ENCODE measurements at regions not wholly inside any gene's neighbourhood (a gene's known extent, or its start where the extent isn't known, plus 50 kb on each side); places are given as distances from the start of the nearest gene placed in this dataset.

- H3K9me3 ChIP-seq (ENCODE audit: control insufficient read depth, insufficient read depth, low read depth, low read length): no peaks in the 10 kb centered on the region
- intact Hi-C loops (cut with micrococcal nuclease; ENCODE audit: unreplicated experiment): no loop called here
- H3K36me3 ChIP-seq (ENCODE audit: control insufficient read depth, insufficient read depth, low read length): no peaks in the 10 kb centered on the region
- peaks cover 2% of the 10 kb centered on the region for H3K27me3 ChIP-seq (ENCODE audit: control insufficient read depth, insufficient read depth, low read length)
- in situ Hi-C loops (cut with HindIII; ENCODE audit: low pct_unique_long_range_greater_than_20kb, low sequenced_read_pairs): no loop called here
- TF ChIP-seq REST (IDR thresholded peaks at IDR 0.05; ENCODE audit: insufficient read depth in 1 of 2, low read depth in 2 of 2, low read length in 1 of 2): no peak
- TF ChIP-seq SIN3A (IDR thresholded peaks at IDR 0.05; ENCODE audit: borderline replicate concordance, insufficient read depth, low read depth, low read length): no peak
- no peak for TF ChIP-seq POLR2AphosphoS5 (IDR thresholded peaks at IDR 0.05; ENCODE audit: low read depth, low read length)
- TF ChIP-seq CTCF (IDR thresholded peaks at IDR 0.05): no peak
- no peak for TF ChIP-seq TCF7L2 (IDR thresholded peaks at IDR 0.05; ENCODE audit: low read depth, low read length)
- DNase-seq (ENCODE audit: low read depth, low spot score) (no peak), ATAC-seq (no peak)
- ChIA-PET POLR2A (no interaction called here), CTCF (no interaction called here)
- no peak overlapping the region for H3K27ac ChIP-seq (ENCODE audit: low read length)
- H3K4me3 ChIP-seq (ENCODE audit: low read depth in 2 of 2, low read length in 2 of 2): no peak overlapping the region
- no peaks in the 10 kb centered on the region for H3K4me1 ChIP-seq (ENCODE audit: control insufficient read depth, insufficient read depth, low read length)
- BruUV-seq (replicated peaks): no TSS peak
These were observed 114.9 kb upstream of the ANKRD1 start for GRCh38 chr10:91035650-91036292.

GRCh38 chr10:91036807-91037411 lies 116.0 kb upstream of the ANKRD1 start:
- no TSS peak for BruUV-seq (replicated peaks)
- intact Hi-C loops (cut with micrococcal nuclease; ENCODE audit: unreplicated experiment): no loop called here
- no peak for DNase-seq (ENCODE audit: low read depth, low spot score)
- Histone ChIP-seq H3K9me3 (ENCODE audit: control insufficient read depth, insufficient read depth, low read depth, low read length) (no peaks in the 10 kb centered on the region), H3K27me3 (ENCODE audit: control insufficient read depth, insufficient read depth, low read length) (peaks cover 2% of the 10 kb centered on the region), H3K4me1 (ENCODE audit: control insufficient read depth, insufficient read depth, low read length) (no peaks in the 10 kb centered on the region), H3K36me3 (ENCODE audit: control insufficient read depth, insufficient read depth, low read length) (no peaks in the 10 kb centered on the region), H3K27ac (ENCODE audit: low read length) (no peak overlapping the region), H3K4me3 (ENCODE audit: low read depth in 2 of 2, low read length in 2 of 2) (no peak overlapping the region)
- ChIA-PET CTCF (no interaction called here), POLR2A (no interaction called here)
- in situ Hi-C loops (cut with HindIII; ENCODE audit: low pct_unique_long_range_greater_than_20kb, low sequenced_read_pairs): no loop called here
- TF ChIP-seq POLR2AphosphoS5 (IDR thresholded peaks at IDR 0.05; ENCODE audit: low read depth, low read length) (no peak), REST (IDR thresholded peaks at IDR 0.05; ENCODE audit: insufficient read depth in 1 of 2, low read depth in 2 of 2, low read length in 1 of 2) (no peak), TCF7L2 (IDR thresholded peaks at IDR 0.05; ENCODE audit: low read depth, low read length) (no peak), SIN3A (IDR thresholded peaks at IDR 0.05; ENCODE audit: borderline replicate concordance, insufficient read depth, low read depth, low read length) (no peak), CTCF (IDR thresholded peaks at IDR 0.05) (no peak)
- ATAC-seq: no peak
